HEK293 (cell line): ENCODE measurements at regions not wholly inside any gene's neighbourhood (a gene's known extent, or its start where the extent isn't known, plus 50 kb on each side); places are given as distances from the start of the nearest gene placed in this dataset.

ENCODE experiments used
- CTCF ChIP-seq: fragments of 450-650 bp; formaldehyde crosslinking; IDR thresholded peaks from 2 replicates; pipeline ENCODE4 v1.5.1; 2016; ENCODE audit warnings: missing biosample characterization, missing genetic modification characterization
- HOXA7 ChIP-seq: sonication (generic); formaldehyde crosslinking; IDR thresholded peaks from 2 replicates; pipeline ENCODE4 v1.8.1; 2022; ENCODE audit warnings: missing genetic modification reagents, borderline replicate concordance
- PBX3 ChIP-seq: sonication (generic); formaldehyde crosslinking; IDR thresholded peaks from 2 replicates; pipeline ENCODE4 v1.8.1; 2022; ENCODE audit warnings: mild to moderate bottlenecking, moderate library complexity, missing genetic modification reagents
- ZEB2 ChIP-seq: fragments of 450-650 bp; formaldehyde crosslinking; IDR thresholded peaks from 2 replicates; pipeline ENCODE4 v1.5.1; 2016; ENCODE audit warnings: missing biosample characterization, missing genetic modification characterization
- ZNF133 ChIP-seq: fragments of 450-650 bp; formaldehyde crosslinking; IDR thresholded peaks from 2 replicates; pipeline ENCODE4 v1.5.1; 2016; ENCODE audit warnings: missing biosample characterization, missing genetic modification characterization
- ZNF169 ChIP-seq: fragments of 450-650 bp; formaldehyde crosslinking; IDR thresholded peaks from 2 replicates; pipeline ENCODE4 v1.5.1; 2016; ENCODE audit warnings: missing biosample characterization, missing genetic modification characterization
- ZNF19 ChIP-seq: fragments of 450-650 bp; formaldehyde crosslinking; IDR thresholded peaks from 2 replicates; pipeline ENCODE4; 2016; ENCODE audit warnings: missing biosample characterization, missing genetic modification characterization, low read depth
- ZNF280D ChIP-seq: fragments of 450-650 bp; formaldehyde crosslinking; IDR thresholded peaks from 2 replicates; pipeline ENCODE4 v1.5.1; 2016; ENCODE audit warnings: missing biosample characterization, missing genetic modification characterization
- ZNF354C ChIP-seq: fragments of 450-650 bp; formaldehyde crosslinking; IDR thresholded peaks from 2 replicates; pipeline ENCODE4 v1.5.1; 2016; ENCODE audit warnings: missing biosample characterization, missing genetic modification characterization, low read depth, borderline replicate concordance
- ZNF48 ChIP-seq: fragments of 450-650 bp; formaldehyde crosslinking; IDR thresholded peaks from 2 replicates; pipeline ENCODE4 v1.5.1; 2016; ENCODE audit warnings: missing biosample characterization, missing genetic modification characterization
- TF ChIP-seq, protein P1 (sequence below): fragments of 450-650 bp; formaldehyde crosslinking; IDR thresholded peaks from 2 replicates; pipeline ENCODE4 v1.5.1; 2016; ENCODE audit warnings: missing biosample characterization, missing genetic modification characterization

- no peak for TF ChIP-seq CTCF (tag by site-specific recombination)
- no peak for TF ChIP-seq ZEB2 (tag by site-specific recombination)
- TF ChIP-seq ZNF48 (tag by site-specific recombination), result no peak
- no peak for TF ChIP-seq ZNF354C (tag by site-specific recombination)
- no peak for TF ChIP-seq ZNF280D (tag by site-specific recombination)
- no peak for TF ChIP-seq HOXA7 (CRISPR knock-in tag)
- TF ChIP-seq, protein P1, sequence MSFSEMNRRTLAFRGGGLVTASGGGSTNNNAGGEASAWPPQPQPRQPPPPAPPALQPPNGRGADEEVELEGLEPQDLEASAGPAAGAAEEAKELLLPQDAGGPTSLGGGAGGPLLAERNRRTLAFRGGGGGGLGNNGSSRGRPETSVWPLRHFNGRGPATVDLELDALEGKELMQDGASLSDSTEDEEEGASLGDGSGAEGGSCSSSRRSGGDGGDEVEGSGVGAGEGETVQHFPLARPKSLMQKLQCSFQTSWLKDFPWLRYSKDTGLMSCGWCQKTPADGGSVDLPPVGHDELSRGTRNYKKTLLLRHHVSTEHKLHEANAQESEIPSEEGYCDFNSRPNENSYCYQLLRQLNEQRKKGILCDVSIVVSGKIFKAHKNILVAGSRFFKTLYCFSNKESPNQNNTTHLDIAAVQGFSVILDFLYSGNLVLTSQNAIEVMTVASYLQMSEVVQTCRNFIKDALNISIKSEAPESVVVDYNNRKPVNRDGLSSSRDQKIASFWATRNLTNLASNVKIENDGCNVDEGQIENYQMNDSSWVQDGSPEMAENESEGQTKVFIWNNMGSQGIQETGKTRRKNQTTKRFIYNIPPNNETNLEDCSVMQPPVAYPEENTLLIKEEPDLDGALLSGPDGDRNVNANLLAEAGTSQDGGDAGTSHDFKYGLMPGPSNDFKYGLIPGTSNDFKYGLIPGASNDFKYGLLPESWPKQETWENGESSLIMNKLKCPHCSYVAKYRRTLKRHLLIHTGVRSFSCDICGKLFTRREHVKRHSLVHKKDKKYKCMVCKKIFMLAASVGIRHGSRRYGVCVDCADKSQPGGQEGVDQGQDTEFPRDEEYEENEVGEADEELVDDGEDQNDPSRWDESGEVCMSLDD (tag by site-specific recombination), result no peak
- no peak for TF ChIP-seq ZNF19 (tag by site-specific recombination)
- TF ChIP-seq ZNF169, result no peak
- no peak for TF ChIP-seq ZNF133 (tag by site-specific recombination)
- TF ChIP-seq PBX3 (CRISPR knock-in tag), result no peak
These were observed 70.5 kb downstream of the CHST2 start for GRCh38 chr3:143190101-143190500.
